ENCODE measurements at regions not wholly inside any gene's neighbourhood (a gene's known extent, or its start where the extent isn't known, plus 50 kb on each side); places are given as distances from the start of the nearest gene placed in this dataset.

- TF ChIP-seq CTCF (IDR thresholded peaks at IDR 0.05; ENCODE audit: insufficient read depth, low read depth, low read length) (no peak), EZH2 (IDR thresholded peaks at IDR 0.05; ENCODE audit: insufficient read depth, low read length) (no peak)
Observed at GRCh38 chr5:90134892-90135291, 274.7 kb downstream of the CETN3 start.
